ENCODE measurements at regions not wholly inside any gene's neighbourhood (a gene's known extent, or its start where the extent isn't known, plus 50 kb on each side); places are given as distances from the start of the nearest gene placed in this dataset.

DNA sequence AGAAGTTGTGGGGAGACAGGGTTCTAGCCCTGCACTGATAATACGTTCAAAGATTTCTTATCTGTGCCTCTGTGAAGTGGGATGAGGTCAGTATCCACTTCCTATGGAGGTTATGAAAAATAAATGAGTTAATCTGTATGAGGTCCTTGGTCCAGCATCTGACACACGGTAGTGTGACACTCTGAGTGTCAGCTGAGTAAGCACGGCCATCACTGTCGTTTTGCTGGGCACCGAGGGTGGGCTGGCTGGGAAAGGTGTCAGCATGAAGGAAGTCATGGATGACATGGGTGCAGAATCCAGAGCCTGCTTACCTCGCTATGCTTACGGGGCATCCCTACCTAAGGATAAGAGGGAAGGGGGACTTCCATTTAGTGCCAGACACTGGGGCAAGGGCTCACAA lies 150.3 kb downstream of the INHBB start:
- TF ChIP-seq, protein P1, sequence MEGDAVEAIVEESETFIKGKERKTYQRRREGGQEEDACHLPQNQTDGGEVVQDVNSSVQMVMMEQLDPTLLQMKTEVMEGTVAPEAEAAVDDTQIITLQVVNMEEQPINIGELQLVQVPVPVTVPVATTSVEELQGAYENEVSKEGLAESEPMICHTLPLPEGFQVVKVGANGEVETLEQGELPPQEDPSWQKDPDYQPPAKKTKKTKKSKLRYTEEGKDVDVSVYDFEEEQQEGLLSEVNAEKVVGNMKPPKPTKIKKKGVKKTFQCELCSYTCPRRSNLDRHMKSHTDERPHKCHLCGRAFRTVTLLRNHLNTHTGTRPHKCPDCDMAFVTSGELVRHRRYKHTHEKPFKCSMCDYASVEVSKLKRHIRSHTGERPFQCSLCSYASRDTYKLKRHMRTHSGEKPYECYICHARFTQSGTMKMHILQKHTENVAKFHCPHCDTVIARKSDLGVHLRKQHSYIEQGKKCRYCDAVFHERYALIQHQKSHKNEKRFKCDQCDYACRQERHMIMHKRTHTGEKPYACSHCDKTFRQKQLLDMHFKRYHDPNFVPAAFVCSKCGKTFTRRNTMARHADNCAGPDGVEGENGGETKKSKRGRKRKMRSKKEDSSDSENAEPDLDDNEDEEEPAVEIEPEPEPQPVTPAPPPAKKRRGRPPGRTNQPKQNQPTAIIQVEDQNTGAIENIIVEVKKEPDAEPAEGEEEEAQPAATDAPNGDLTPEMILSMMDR (IDR thresholded peaks at IDR 0.05; ENCODE audit: borderline replicate concordance, extremely low read depth, low read length, poor library complexity, severe bottlenecking), result no peak
- no peak for TF ChIP-seq EZH2 (IDR thresholded peaks at IDR 0.05; ENCODE audit: borderline replicate concordance, low read depth, low read length, severe bottlenecking)
